H1 (cell line): ENCODE measurements at regions not wholly inside any gene's neighbourhood (a gene's known extent, or its start where the extent isn't known, plus 50 kb on each side); places are given as distances from the start of the nearest gene placed in this dataset.
"Not testable (repeated sequence)": the region's sequence is repeated elsewhere in the genome, so short reads cannot be mapped to it uniquely, and the experiment has no call there.

Experiments
- CTCF ChIA-PET: fragments of 300-600 bp; sonication (Branson Sonifier 250); formaldehyde crosslinking; loops from one replicate; lab custom pipeline; 2021; ENCODE audit not compliant: partially characterized antibody; lab: Charles Lee
- POLR2A ChIA-PET: fragments of 300-600 bp; sonication (Branson Sonifier 250); formaldehyde crosslinking; loops from one replicate; lab custom pipeline; 2021; ENCODE audit warnings: inconsistent platforms; ENCODE audit not compliant: partially characterized antibody; lab: Charles Lee
- DNase-seq, 2 experiments: peaks; one replicate each; pipeline versions ENCODE4 v3.0.0 to v3.0.0-alpha.2; 2010 to 2022; ENCODE audit warnings: low spot score in 2 of 2, low read depth in 1 of 2, mixed read lengths in 1 of 2
- FAIRE-seq: peaks from 2 replicates; lab custom pipeline; 2011; peaks lifted over from hg19 to GRCh38; lab: Jason Lieb, UNC
- H2AFZ ChIP-seq: 2 replicates; pipeline ENCODE4 v1.8.1; 2012; ENCODE audit warnings: low read length, inconsistent platforms
- H2AK5ac ChIP-seq: 2 replicates; pipeline ENCODE4 v1.6.1; 2013; ENCODE audit warnings: low read depth, low read length
- H2BK120ac ChIP-seq: replicated peaks from 2 replicates; pipeline ENCODE3; 2013; ENCODE audit warnings: low read depth, low read length, inconsistent platforms
- H2BK12ac ChIP-seq: 2 replicates; pipeline ENCODE4 v1.6.1; 2013; ENCODE audit warnings: low read depth, low read length
- H2BK15ac ChIP-seq: 2 replicates; pipeline ENCODE4 v1.6.1; 2013; ENCODE audit warnings: low read length
- H2BK20ac ChIP-seq: 2 replicates; pipeline ENCODE4 v1.6.1; 2013; ENCODE audit warnings: low read length
- H2BK5ac ChIP-seq: 2 replicates; pipeline ENCODE4 v1.6.1; 2013; ENCODE audit warnings: low read depth, low read length
- H3K14ac ChIP-seq: 2 replicates; pipeline ENCODE4 v1.6.1; 2013; ENCODE audit warnings: inconsistent platforms; ENCODE audit not compliant: insufficient read length
- H3K18ac ChIP-seq: 2 replicates; pipeline ENCODE4 v1.6.1; 2013; ENCODE audit warnings: low read length; ENCODE audit errors: extremely low read depth
- H3K23ac ChIP-seq: 2 replicates; pipeline ENCODE4 v1.6.1; 2013; ENCODE audit warnings: inconsistent platforms; ENCODE audit not compliant: insufficient read length
- H3K23me2 ChIP-seq: 2 replicates; pipeline ENCODE4 v1.6.1; 2013; ENCODE audit warnings: low read depth, low read length
- H3K27ac ChIP-seq: 2 replicates; pipeline ENCODE4 v1.6.1; 2011; ENCODE audit warnings: low read depth, low read length, inconsistent platforms
- H3K27me3 ChIP-seq, 4 experiments: replicated peaks in 1 of 4; 1 replicate in 1 of 4; 2 replicates in 3 of 4; pipeline versions ENCODE4 v1.6.1 to v1.8.1; 2011 to 2013; ENCODE audit warnings: low read length in 3 of 4, mild to moderate bottlenecking in 3 of 4, inconsistent platforms in 2 of 4, mixed read lengths in 2 of 4, moderate library complexity in 1 of 4; ENCODE audit not compliant: control insufficient read depth in 3 of 4, insufficient read depth in 3 of 4; ENCODE audit errors: extremely low read depth in 1 of 4
- H3K36me3 ChIP-seq, 4 experiments: 2 replicates each; pipeline versions ENCODE4 v1.6.1 to v1.8.1; 2011 to 2013; ENCODE audit warnings: mild to moderate bottlenecking in 4 of 4, low read length in 3 of 4, moderate library complexity in 2 of 4, control low read depth in 1 of 4, inconsistent platforms in 1 of 4; ENCODE audit not compliant: insufficient read depth in 4 of 4, control insufficient read depth in 2 of 4
- H3K4ac ChIP-seq: replicated peaks from 2 replicates; pipeline ENCODE3; 2013; ENCODE audit warnings: low read length, low read depth, mixed read lengths, inconsistent platforms; ENCODE audit not compliant: insufficient read length
- H3K4me1 ChIP-seq, 4 experiments: replicated peaks in 1 of 4; 1 replicate in 1 of 4; 2 replicates in 3 of 4; pipeline versions ENCODE4 v1.6.1 to v1.8.1; 2011 to 2013; ENCODE audit warnings: low read length in 3 of 4, inconsistent platforms in 2 of 4, mixed read lengths in 1 of 4; ENCODE audit not compliant: insufficient read depth in 4 of 4, control insufficient read depth in 3 of 4
- H3K4me2 ChIP-seq, 2 experiments: 2 replicates each; pipeline versions ENCODE4 v1.6.1 to v1.8.1; 2011 to 2013; ENCODE audit warnings: low read depth in 2 of 2, low read length in 2 of 2, control low read depth in 1 of 2, inconsistent platforms in 1 of 2, mild to moderate bottlenecking in 1 of 2; ENCODE audit not compliant: insufficient read depth in 1 of 2
- H3K4me3 ChIP-seq, 4 experiments: fragments of 200-600, 300-600 bp in 1 of 4; sonication (generic), shearing (Covaris generic), sonication (Bioruptor Twin) in 1 of 4; 2 replicates each; pipeline versions ENCODE4 v1.5.1 to v1.8.1; 2011 to 2016; ENCODE audit warnings: low read length in 4 of 4, low read depth in 3 of 4, control low read depth in 2 of 4, inconsistent platforms in 2 of 4, mild to moderate bottlenecking in 2 of 4, mixed read lengths in 1 of 4, moderate library complexity in 1 of 4; ENCODE audit not compliant: insufficient read depth in 2 of 4; ENCODE audit errors: extremely low read depth in 1 of 4
- H3K56ac ChIP-seq: replicated peaks from 2 replicates; pipeline ENCODE3; 2013; ENCODE audit warnings: low read depth, mild to moderate bottlenecking, mixed read lengths, low read length, inconsistent platforms; ENCODE audit not compliant: insufficient read length
- H3K79me1 ChIP-seq: 2 replicates; pipeline ENCODE4 v1.6.1; 2013; ENCODE audit warnings: low read depth, low read length, control low read depth
- H3K79me2 ChIP-seq, 2 experiments: 2 replicates each; pipeline versions ENCODE4 v1.6.1 to v1.8.1; 2012 to 2013; ENCODE audit warnings: low read length in 2 of 2, mild to moderate bottlenecking in 2 of 2, inconsistent platforms in 1 of 2; ENCODE audit not compliant: insufficient read depth in 2 of 2, control insufficient read depth in 1 of 2
- H3K9ac ChIP-seq, 4 experiments: replicated peaks in 1 of 4; 1 replicate in 1 of 4; 2 replicates in 3 of 4; pipeline versions ENCODE4 v1.6.1 to v1.8.1; 2011 to 2013; ENCODE audit warnings: low read depth in 3 of 4, low read length in 3 of 4, control low read depth in 2 of 4, mild to moderate bottlenecking in 2 of 4, moderate library complexity in 2 of 4, inconsistent platforms in 1 of 4; ENCODE audit errors: extremely low read depth in 1 of 4
- H3K9me3 ChIP-seq, 2 experiments: 2 replicates each; pipeline versions ENCODE4 v1.6.1 to v1.8.1; 2012 to 2013; ENCODE audit warnings: mild to moderate bottlenecking in 2 of 2, moderate library complexity in 2 of 2, control low read depth in 1 of 2, inconsistent platforms in 1 of 2, low read depth in 1 of 2, low read length in 1 of 2, mixed read lengths in 1 of 2; ENCODE audit not compliant: insufficient read depth in 2 of 2
- H4K20me1 ChIP-seq, 2 experiments: replicated peaks in 1 of 2; 2 replicates each; pipeline versions ENCODE3 to v1.8.1; 2011 to 2013; ENCODE audit warnings: inconsistent platforms in 2 of 2, low read length in 2 of 2, mild to moderate bottlenecking in 1 of 2; ENCODE audit not compliant: insufficient read depth in 2 of 2, control insufficient read depth in 1 of 2
- H4K5ac ChIP-seq: 2 replicates; pipeline ENCODE4 v1.6.1; 2013; ENCODE audit warnings: low read length, low read depth, mixed read lengths, inconsistent platforms; ENCODE audit not compliant: insufficient read length
- H4K8ac ChIP-seq: 2 replicates; pipeline ENCODE4 v1.8.0; 2013; ENCODE audit warnings: mild to moderate bottlenecking, moderate library complexity, low read length, inconsistent platforms; ENCODE audit not compliant: insufficient read depth; ENCODE audit errors: extremely low read depth
- H4K91ac ChIP-seq: replicated peaks from 2 replicates; pipeline ENCODE3; 2013; ENCODE audit warnings: low read length, mixed read lengths, inconsistent platforms; ENCODE audit not compliant: insufficient read length
- WGBS, 2 experiments: shearing (Covaris generic) in 1 of 2; methylation state at CpG; one replicate each; pipeline versions ENCODE4 v1.1.6 to v1.1.7; 2013 to 2015; ENCODE audit warnings: low lambda C conversion rate in 2 of 2, mixed read lengths in 2 of 2, inconsistent platforms in 1 of 2, low coverage in 1 of 2, missing lambda C conversion rate in 1 of 2; ENCODE audit not compliant: insufficient replicate concordance in 2 of 2, insufficient coverage in 1 of 2, insufficient read length in 1 of 2; ENCODE audit errors: extremely low coverage in 1 of 2, missing lambda C conversion rate in 1 of 2; 5-methylcytosine and 5-hydroxymethylcytosine counted together

DNA sequence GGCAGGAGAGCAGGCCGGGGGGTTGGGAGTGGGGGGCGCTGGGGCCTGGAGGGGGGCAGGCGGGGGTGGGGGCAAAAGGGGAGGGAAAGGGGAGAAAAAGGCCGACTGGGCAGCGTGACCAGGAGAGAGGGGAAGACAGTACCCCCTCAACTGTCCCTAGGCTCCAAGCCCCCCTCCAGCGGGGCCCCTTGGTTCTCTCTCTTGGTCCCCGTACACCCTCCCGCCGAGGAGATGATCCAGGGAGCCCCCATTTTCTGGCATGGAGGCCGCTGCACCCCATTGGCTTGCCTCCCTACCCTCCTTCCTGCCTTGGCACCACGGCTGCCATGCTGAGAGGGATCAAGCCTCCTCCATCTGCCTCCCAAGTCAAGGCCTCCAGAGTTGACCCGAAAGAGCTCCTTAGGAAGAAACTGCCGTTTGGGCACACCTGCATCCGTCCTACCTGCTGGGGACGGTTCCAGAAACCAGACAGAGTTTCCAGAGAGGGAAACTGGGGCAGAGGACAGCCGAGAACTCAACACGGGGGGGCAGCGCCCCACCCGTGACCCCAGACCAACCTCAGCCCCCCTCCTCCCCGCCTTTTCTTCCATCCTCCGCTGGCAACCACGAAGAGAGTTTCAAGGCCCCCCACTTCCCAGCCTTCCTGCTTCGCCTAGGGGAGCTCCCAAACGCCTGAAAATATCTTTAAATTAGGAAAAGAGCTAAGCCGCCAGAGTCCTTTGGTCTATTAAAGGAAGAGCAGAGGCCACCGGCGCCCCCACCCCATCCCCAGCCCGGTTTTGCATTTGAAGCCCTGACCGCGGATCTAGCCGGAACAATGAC, 155.9 kb downstream of the CRLF3 start:
- not testable (repeated sequence) for H3K79me2 ChIP-seq, H3K79me1 ChIP-seq, H2AFZ ChIP-seq, H4K20me1 ChIP-seq, H4K8ac ChIP-seq, H3K4ac ChIP-seq, H2BK20ac ChIP-seq, H3K4me1 ChIP-seq, H2BK5ac ChIP-seq, H3K27ac ChIP-seq, H3K9me3 ChIP-seq, H3K56ac ChIP-seq, H3K36me3 ChIP-seq, H3K23ac ChIP-seq, H2BK120ac ChIP-seq, H2BK15ac ChIP-seq, H2AK5ac ChIP-seq, H4K5ac ChIP-seq, H3K23me2 ChIP-seq, FAIRE-seq, H3K18ac ChIP-seq, H3K14ac ChIP-seq, H3K9ac ChIP-seq, H4K91ac ChIP-seq, H3K27me3 ChIP-seq, H2BK12ac ChIP-seq
- 0 out of 4 replicates have a peak overlapping the region, but pooled peaks of 1 of the 2 experiments have one; percentile 40 for H3K4me2 ChIP-seq
- POLR2A ChIA-PET: interaction anchor here (1.2 to 1.4 kb wide), 2 partner anchors 39 to 41 kb away, joined by 4 to 5 read pairs; no protein-coding TSS in a partner anchor
- DNase-seq: peak in 1 of 2 experiments; percentile 71
- CTCF ChIA-PET: interaction anchor here (1.6 kb wide), 1 partner anchor 48 kb away, joined by 4 read pairs; no protein-coding TSS in a partner anchor
- H3K4me3 ChIP-seq: peak overlapping the region in 3 of 4 experiments; percentile 23 to 47 (median 26); a peak in 4 of 8 replicates
- 4% methylated on average over 6 of the region's 31 CpGs; no CpG with 5 or more reads in 1 of the 2 experiments for WGBS, 2 experiments
